Inferior parietal cortex (tissue), 1 donor: ENCODE measurements at regions not wholly inside any gene's neighbourhood (a gene's known extent, or its start where the extent isn't known, plus 50 kb on each side); places are given as distances from the start of the nearest gene placed in this dataset.
A peak's percentile ranks its signal among the peaks of the same experiment; 100 is the strongest.

ENCODE experiments used
- DNase-seq: peaks from one replicate; pipeline ENCODE4 v3.0.0-alpha.2; 2016; ENCODE audit errors: extremely low spot score

GRCh38 chr7:32428546-32428945, 61.6 kb downstream of the LSM5 start:
- DNase-seq: no peak

DNA sequence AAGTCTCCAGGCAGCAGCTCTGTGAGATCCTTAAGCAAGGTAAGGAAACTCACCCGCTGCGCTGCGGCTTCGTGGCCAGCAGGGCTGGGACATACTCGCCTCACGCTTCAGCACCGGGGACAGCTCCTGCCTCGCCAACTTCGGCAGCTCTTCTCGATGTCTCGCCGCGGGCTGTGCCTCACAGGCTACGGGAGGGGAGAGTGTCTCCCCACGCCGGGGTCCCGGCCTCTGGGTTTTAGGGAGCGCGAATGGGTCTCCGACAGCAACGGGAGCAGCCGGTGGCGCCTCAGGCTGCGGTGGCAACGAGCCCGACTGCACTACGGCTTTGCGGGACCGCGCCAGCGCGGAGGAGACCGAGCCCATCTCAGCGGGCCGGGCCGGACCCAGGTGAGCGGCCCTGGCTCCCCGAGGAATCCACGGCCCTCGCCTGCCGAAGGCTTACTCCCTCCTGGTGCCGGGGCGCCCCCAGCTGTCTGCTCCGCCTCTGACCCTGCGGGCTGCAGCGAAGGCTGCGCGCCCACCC, 62.4 kb downstream of the LSM5 start:
- DNase-seq: peak; percentile 62

DNA sequence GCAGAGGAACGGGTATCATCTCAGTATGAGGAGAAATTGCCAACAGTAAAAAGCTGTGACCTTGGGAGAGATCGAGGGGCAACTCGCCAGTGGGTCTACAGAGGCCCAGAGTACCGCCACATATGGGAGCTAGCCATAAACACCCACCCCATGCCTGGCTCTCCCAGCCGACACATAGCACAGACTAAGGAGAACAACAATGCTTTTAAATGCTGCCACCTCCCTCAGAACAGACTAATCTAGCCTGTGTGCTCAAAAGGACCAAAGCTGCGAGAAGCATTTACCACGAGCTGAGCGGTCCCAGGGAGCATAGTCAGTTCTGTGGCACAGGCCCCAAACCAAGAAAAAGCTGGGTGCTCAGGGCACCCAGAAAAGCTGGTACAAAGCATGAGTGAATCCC, 73.3 kb downstream of the LSM5 start:
- DNase-seq: no peak

DNA sequence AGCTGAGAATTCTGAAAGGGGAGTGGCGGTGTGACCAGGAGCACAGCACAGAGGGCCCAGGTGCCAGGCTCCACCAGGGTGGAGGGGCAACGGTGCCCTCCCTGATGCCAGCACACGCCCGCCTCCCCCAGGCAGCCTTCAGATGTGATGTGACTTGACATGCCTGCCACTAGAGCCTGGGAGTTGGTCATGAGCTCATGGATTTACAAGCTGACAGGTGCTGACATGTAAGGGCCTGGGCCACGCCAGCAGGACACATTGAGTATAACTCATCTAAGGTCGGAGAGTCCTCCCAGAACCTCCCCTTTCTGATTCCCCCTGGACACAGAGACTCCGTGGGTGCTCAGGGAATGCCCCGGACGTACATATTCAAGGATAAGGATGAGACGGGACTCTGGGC, 74.2 kb downstream of the LSM5 start:
- DNase-seq: no peak

DNA sequence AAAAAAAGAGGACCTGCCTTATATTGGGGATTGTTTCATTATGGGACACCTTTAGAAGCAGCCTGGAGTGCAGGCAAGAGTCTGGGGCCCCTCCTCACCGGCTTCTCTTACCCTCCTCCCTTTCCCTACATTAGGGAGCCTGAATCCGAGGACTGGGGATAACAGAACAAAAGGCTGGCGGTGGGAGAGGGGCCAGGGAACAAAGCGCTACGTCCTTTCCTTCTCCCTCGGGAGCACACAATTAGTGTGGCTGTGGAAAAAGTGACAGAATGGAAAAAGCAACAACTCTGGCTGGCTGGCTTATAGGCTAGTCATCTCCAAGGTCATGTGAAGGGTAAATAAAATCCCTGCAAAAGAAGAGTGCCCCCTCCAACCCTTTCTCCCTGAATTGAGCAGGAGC, 74.7 kb downstream of the LSM5 start:
- no peak for DNase-seq

DNA sequence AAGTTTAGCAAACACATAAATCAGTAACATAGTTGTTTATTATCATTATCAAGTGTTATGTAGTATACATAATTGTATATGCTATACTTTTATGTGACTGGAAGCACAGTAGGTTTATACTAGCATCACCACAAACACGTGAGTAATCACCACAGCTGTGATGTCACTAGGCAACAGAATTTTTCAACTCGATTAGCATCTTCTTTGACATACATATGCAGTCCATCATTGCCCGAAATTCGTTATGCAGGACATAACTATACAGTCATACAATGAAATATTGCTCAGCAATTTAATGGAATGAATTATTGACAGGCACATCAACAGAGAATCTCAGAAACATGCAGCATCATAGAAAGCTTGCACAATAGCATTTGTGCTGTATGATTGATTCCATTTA, 77.7 kb downstream of the LSM5 start:
- no peak for DNase-seq

DNA sequence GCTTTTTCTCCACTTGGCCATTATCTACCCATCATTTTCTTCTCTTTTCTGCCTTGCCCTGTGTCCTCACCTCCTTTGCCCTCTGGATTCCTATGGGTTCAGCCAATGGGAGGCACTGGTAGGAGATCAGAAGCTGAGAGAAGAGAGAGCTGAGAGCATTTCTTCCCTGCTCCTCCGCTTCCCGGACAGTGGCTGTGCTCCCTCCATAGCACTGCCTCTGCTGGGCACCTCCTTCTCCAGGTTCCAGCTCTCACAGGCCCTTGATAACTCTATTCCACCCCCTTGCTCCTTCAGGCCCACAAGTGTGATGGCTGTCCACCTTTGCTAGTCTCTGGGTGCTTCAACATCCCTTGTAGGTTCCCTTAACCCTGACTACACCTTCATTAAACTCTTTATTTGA, 79.6 kb downstream of the LSM5 start:
- no peak for DNase-seq

- DNase-seq: no peak
Measured at GRCh38 chr7:32406386-32406785, 83.8 kb downstream of the LSM5 start.

- DNase-seq: no peak
Measured at GRCh38 chr7:32403463-32404229, 86.5 kb downstream of the LSM5 start.

DNA sequence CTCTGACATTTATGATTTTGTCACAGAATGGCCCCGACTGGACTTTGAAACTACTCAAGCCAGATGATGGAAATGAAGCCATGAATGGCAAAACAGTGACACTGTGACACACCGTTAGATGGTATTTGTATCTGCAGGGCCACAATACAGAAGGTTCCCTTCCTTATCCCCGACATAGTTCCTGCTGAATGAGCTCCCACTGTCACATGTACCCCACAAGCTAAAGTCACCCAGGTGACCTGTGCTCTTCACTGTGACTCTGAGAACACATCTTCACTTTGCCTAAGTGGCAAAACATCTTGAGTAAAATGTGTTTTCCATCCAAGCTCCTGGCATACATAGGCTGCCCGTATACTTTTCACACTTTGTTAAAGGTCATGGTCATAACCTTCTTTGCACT, 89.5 kb downstream of the LSM5 start:
- no peak for DNase-seq

DNA sequence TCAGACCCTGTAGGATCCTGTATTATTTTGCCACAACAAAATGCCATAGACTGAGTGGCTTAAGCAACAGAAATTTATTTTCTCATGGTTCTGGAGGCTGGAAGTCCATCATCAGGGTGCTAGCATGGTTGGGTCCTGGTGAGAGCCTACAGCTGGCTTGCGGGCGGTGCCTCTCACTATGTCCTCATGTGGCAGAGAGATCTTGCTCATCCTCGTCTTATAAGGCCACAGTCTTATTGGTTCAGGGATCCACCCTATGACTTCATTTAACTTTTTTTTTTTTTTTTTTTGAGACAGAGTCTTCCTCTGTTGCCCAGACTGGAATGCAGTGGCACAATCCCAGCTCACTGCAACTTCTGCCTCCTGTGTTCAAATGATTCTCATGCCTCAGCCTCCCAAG, 90.9 kb downstream of the LSM5 start:
- DNase-seq: no peak

DNA sequence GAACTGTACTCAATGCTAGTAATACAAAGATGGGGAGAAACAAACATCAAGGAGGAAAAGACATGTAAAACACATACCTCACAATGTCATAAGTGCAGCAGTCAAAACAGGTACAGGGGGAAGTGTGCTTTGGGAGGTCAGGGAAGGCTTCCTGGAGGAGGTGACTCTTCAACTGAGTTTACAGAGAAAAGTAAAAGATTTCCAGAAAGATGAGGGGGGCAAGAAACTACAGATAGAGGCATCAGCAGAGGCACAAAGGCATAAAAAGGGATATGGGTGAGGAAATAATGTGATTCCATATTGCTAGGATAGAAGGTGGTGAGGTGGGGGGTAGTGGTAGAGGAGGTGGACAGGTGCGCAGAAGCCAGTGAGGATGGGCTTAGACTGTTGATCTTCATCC, 95.0 kb downstream of the LSM5 start:
- no peak for DNase-seq

DNA sequence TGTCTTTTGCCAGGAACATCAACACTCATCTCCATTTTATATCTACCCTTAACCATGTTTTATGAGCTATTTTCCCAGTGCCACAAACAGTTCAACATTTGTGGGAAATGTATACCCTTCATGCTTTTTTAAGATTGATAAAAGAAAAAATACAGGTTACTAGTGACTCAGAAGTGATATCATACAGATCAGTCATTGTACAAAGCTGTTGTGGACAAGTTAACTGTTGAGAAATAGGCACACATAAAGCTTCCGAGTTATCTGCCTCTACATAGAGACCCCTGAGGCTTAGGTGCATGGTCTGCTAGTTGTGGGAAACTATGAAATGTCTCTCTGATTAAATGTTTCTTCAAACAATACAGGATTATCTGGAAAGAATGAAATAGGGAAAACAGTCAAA, 96.3 kb downstream of the LSM5 start:
- DNase-seq: no peak

- no peak for DNase-seq
Measured at GRCh38 chr7:32390210-32390609, 100.0 kb downstream of the LSM5 start.

- no peak for DNase-seq
Measured at GRCh38 chr7:32385316-32385956, 104.7 kb downstream of the LSM5 start.

DNA sequence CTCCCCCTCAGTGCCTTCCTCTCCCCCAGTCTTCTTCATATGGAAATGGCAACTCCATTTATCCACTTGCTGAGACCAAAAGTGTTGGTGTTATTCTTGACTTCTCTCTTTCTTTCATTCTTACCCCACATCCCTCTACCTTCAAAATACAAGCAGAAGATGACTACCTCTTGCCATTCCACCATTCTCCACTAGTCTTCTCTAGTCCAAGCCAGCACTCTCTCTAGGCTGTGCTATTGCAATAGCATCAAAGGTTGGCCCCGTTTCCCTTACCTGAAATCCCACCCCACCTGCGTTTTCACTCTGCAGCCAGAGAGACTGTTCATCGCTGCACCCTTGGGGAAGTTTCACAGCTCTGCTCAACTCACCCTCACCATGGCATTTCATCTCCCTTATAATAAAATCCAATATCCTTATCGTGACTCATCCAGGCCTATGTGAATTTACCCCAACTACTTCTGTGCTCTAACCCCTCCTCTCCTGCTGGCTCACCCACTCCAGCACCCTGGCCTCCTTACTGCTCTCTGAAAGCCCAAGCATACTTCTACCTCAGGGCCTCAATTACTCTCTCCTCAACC, 109.1 kb downstream of the LSM5 start:
- DNase-seq: no peak

- peak; percentile 19 for DNase-seq
Measured at GRCh38 chr7:32379510-32380112, 110.6 kb downstream of the LSM5 start.

GRCh38 chr7:32378988-32379387, 111.2 kb downstream of the LSM5 start:
- DNase-seq: no peak

- no peak for DNase-seq
Measured at GRCh38 chr7:32364581-32364980, 125.6 kb downstream of the LSM5 start.

DNA sequence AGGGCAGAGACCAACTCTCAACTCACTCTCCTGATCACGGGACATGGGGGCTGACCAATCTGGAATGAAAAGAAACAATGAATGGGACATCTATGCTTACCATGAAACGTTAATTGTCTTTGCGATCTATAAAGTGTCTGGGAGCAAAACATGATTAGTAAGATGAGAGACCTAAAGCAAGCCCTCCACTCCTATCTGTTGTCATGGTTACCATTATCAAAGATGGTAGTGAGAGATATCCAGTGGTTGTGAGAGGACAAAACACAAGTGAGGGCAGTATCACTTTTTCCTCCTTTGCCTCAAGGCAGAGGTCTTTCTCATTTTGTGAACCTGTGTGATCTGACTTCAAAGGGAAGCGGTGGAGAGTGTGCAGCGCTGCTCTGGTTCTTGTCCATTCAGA, 130.1 kb downstream of the LSM5 start:
- DNase-seq: no peak

DNA sequence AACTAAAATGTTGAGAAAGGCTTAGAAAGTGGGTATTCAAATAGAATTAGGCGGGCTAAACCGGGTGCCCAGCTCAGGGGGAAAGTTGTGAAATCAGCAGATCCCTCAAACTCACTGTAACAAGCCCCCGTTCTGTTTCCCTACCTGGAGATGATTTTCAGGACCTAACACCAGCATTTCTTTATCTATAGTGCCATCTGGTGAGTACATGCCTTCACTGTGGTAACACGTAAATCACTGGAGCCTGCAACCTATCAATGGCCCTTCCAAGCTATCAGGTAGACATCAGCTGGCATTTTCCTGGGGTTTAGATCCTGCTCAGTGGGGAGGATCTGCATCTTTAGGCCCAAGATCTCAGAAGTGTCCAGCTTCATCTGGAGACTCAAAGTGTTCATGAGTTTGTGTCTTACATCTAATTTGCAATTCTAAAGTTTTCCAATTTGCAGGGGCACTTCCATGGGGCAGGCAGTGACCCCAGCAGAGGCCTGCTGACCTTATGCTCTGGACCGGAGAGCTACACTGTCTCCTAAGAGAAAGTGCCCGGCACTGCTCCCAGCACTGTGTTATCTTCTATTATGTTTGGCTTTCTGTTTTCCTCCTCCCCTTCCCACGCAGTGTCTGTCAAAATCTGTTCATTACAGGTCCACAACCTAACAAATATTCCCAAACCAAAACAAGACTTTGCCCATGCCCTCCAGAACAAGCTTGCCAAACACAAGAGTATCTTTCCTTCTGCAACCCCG, 132.5 kb downstream of the LSM5 start:
- peak; percentile 42 for DNase-seq

GRCh38 chr7:32347244-32347828, 142.8 kb downstream of the LSM5 start:
- peak; percentile 20 for DNase-seq
